Activated CD4-positive, alpha-beta T cell treated with anti-CD3 and anti-CD28 coated beads for 36 hours (primary cell): ENCODE measurements at regions not wholly inside any gene's neighbourhood (a gene's known extent, or its start where the extent isn't known, plus 50 kb on each side); places are given as distances from the start of the nearest gene placed in this dataset.
"Not testable (repeated sequence)": the region's sequence is repeated elsewhere in the genome, so short reads cannot be mapped to it uniquely, and the experiment has no call there.

Experiments
- ATAC-seq: fragments of 200-7000 bp; cut with Tn5 transposase; one replicate; pipeline ENCODE4 v1.10.0; 2021; ENCODE audit warnings: mild to moderate bottlenecking, moderate library complexity
- CTCF ChIA-PET: fragments of 350-600 bp; sonication (Branson Sonifier 250); formaldehyde crosslinking; loops from one replicate; lab custom pipeline; 2021; ENCODE audit warnings: antibody characterized with exemption; lab: Charles Lee
- POLR2A ChIA-PET: fragments of 350-600 bp; sonication (Branson Sonifier 250); formaldehyde crosslinking; loops from one replicate; lab custom pipeline; 2021; ENCODE audit warnings: antibody characterized with exemption, inconsistent platforms; lab: Charles Lee
- DNase-seq: peaks from one replicate; pipeline ENCODE4 v3.0.0-alpha.2; 2020
- H3K27ac Mint-ChIP-seq: one replicate; pipeline ENCODE4 v1.8.0; 2021; ENCODE audit warnings: mixed read lengths
- H3K27me3 Mint-ChIP-seq: one replicate; pipeline ENCODE4 v1.8.0; 2021; ENCODE audit warnings: mixed read lengths
- H3K36me3 Mint-ChIP-seq: one replicate; pipeline ENCODE4 v1.8.0; 2021; ENCODE audit warnings: low read depth, mixed read lengths
- H3K4me1 Mint-ChIP-seq: one replicate; pipeline ENCODE4 v1.8.0; 2021; ENCODE audit warnings: mixed read lengths
- H3K4me3 Mint-ChIP-seq: one replicate; pipeline ENCODE4 v1.8.0; 2021; ENCODE audit warnings: mild to moderate bottlenecking, moderate library complexity, mixed read lengths
- H3K9me3 Mint-ChIP-seq: one replicate; pipeline ENCODE4 v1.8.0; 2021; ENCODE audit warnings: low read depth, mixed read lengths
- intact Hi-C, 2 experiments: fragments of 100-400 bp; cut with DNase I in 1 of 2; cut with micrococcal nuclease in 1 of 2; formaldehyde crosslinking; loops; one replicate each; pipeline versions ENCODE4 v1.14.2 to v1.15.1; 2022 to 2024; cut with DNase I, micrococcal nuclease

DNA sequence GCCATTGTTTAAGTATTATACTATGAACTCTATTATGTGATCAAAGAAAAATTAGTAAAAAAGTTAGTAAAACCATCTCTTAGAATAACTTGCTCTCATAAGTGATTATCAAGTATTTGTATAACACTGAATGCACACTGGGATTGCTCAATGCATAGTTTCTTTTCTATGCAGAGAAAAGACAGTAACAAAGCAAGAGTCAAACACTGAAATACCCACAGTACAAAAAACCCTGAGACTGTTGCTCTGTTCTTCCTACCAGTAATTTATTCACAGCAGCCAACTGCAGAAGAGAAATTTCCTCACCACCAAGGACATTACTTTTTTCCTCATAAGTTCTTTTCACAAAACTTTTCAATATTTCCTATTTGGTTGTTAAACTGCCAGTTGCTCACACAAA lies 634.4 kb downstream of the DTWD2 start:
- DNase-seq = no peak
- H3K27ac Mint-ChIP-seq = no peak overlapping the region
- POLR2A ChIA-PET = no interaction called here
- no peaks in the 10 kb centered on the region for H3K4me1 Mint-ChIP-seq
- no peaks in the 10 kb centered on the region for H3K9me3 Mint-ChIP-seq
- no peak overlapping the region for H3K4me3 Mint-ChIP-seq
- CTCF ChIA-PET = no interaction called here
- ATAC-seq = no peak
- no peaks in the 10 kb centered on the region for H3K36me3 Mint-ChIP-seq
- intact Hi-C loops = no loop called here
- H3K27me3 Mint-ChIP-seq = no peaks in the 10 kb centered on the region

DNA sequence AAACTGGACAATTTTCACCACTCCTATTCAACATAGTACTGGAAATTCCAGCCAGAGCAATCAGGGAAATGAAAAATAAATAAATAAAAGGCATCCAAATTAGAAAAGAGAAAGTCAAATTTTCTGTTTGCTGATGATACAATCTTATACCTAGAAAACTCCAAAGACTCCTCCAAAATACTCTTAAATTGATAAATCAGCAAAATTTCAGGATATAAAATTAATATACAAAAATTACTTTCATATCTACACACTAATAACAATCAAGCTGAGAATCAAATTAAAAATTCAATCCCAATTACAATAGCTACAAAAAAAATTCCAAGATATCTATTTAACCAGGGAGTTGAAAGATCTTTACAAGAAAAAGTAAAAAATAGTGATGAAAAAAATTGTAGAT lies 651.9 kb downstream of the DTWD2 start:
- ATAC-seq = no peak

DNA sequence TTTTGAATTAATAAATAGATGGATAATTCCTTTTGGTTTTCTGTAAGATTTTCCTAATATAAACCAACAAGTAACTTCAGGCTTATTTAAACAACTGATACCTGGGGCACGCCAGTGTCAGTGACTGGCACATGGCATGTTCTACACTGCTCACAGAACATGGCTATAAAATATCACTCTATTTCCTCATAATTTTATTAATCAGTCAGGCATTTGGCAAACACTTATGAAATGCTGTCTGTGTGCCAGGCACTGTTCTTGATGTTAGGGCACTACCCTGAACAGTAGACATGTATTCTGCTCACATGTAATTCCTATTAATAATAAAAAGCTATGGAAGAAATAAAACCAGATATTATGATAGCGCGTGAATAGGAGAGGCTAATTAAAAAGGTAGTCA lies 661.0 kb downstream of the DTWD2 start:
- intact Hi-C loops = no loop called here
- no peak overlapping the region for H3K4me3 Mint-ChIP-seq

More for the DNA sequence above, 651.9 kb downstream of the DTWD2 start:
- Mint-ChIP-seq H3K36me3 (no peaks in the 10 kb centered on the region), H3K27ac (no peak overlapping the region), H3K4me3 (no peak overlapping the region), H3K9me3 (peaks cover 4% of the 10 kb centered on the region), H3K27me3 (no peaks in the 10 kb centered on the region), H3K4me1 (no peaks in the 10 kb centered on the region)
- intact Hi-C loops = no loop called here
- DNase-seq = no peak
- CTCF ChIA-PET = no interaction called here
- POLR2A ChIA-PET = no interaction called here

DNA sequence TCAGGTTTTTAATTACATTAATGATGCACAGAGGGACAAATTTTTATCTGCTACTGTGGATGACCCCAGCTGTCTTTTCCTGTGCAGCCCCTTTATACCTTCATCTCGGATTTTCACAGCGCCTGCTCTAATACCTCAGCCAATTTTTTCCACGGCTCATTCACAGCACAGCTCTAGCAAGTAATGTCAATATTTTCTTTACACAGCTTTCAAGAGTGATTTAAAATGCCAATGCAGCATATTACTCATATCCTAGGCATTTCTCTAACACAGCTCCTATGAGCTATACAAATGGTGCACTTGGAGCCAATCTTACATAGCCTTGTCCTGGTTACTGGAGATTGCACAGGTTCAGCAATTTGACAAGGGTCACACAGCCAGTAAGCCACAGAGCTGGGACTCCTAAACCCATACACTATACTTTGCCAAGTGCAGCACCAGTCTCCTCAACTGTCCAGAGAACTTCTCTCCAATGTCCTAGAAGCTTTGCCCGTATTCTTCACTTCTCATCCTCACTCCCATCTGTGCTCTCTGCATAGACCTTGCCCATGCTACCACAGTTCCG lies 661.8 kb downstream of the DTWD2 start:
- Mint-ChIP-seq H3K27ac (no peak overlapping the region), H3K9me3 (peaks cover 8% of the 10 kb centered on the region), H3K4me1 (no peaks in the 10 kb centered on the region), H3K27me3 (no peaks in the 10 kb centered on the region), H3K4me3 (no peak overlapping the region), H3K36me3 (no peaks in the 10 kb centered on the region)
- CTCF ChIA-PET = no interaction called here
- DNase-seq (no peak), ATAC-seq (no peak)
- POLR2A ChIA-PET = no interaction called here
- intact Hi-C loops = no loop called here

More for the DNA sequence above, 661.0 kb downstream of the DTWD2 start:
- POLR2A ChIA-PET = no interaction called here
- ATAC-seq (no peak), DNase-seq (no peak)
- Mint-ChIP-seq H3K36me3 (no peaks in the 10 kb centered on the region), H3K27ac (no peak overlapping the region), H3K9me3 (peaks cover 8% of the 10 kb centered on the region), H3K4me1 (no peaks in the 10 kb centered on the region), H3K27me3 (no peaks in the 10 kb centered on the region)
- CTCF ChIA-PET = interaction anchor here (0.7 kb wide), 1 partner anchor 16 kb away, joined by 3 read pairs; no protein-coding TSS in a partner anchor

DNA sequence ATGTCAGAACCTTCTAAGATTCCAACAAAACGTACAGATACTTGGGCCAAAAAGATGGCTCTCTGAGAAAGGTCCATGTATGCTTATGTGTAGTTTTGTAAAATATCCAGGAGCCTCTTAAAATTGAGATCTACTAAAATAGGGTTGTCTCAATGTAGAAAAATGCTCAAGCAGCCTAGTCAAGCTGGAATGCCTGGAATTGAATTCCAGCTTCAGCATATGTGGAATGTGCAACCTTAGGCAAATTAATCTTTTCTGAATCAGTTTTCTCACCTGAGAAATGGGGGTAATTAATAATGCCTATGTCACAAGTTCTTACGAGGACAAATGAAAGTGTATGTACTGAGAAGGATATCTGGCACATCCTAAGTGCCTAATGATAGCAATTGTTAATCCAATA lies 662.4 kb downstream of the DTWD2 start:
- no peak overlapping the region for H3K4me3 Mint-ChIP-seq
- intact Hi-C loops = no loop called here
- H3K27me3 Mint-ChIP-seq = no peaks in the 10 kb centered on the region
- DNase-seq = no peak
- ChIA-PET CTCF (no interaction called here), POLR2A (no interaction called here)
- peaks cover 8% of the 10 kb centered on the region for H3K9me3 Mint-ChIP-seq
- H3K36me3 Mint-ChIP-seq = no peaks in the 10 kb centered on the region
- H3K27ac Mint-ChIP-seq = no peak overlapping the region
- no peak for ATAC-seq
- no peaks in the 10 kb centered on the region for H3K4me1 Mint-ChIP-seq

DNA sequence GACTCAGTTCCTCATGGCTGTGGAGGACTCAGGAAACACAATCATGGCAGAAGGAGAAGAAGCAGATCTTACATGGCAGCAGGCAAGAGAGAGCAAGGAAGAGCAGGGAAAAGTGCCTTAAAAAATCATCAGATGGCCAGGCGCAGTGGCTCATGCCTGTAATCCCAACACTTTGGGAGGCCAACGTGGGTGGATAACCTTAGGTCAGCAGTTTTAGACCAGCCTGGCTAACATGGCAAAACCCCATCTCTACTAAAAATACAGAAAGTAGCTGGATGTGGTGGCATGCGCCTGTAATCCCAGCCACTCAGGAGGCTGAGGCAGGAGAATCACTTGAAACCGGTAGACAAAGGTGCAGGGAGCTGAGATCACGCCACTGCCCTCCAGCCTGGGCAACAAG lies 664.6 kb downstream of the DTWD2 start:
- H3K27me3 Mint-ChIP-seq, CTCF ChIA-PET, H3K4me1 Mint-ChIP-seq, H3K9me3 Mint-ChIP-seq, intact Hi-C loops, ATAC-seq, POLR2A ChIA-PET, H3K27ac Mint-ChIP-seq, H3K36me3 Mint-ChIP-seq, H3K4me3 Mint-ChIP-seq, DNase-seq: not testable (repeated sequence)

DNA sequence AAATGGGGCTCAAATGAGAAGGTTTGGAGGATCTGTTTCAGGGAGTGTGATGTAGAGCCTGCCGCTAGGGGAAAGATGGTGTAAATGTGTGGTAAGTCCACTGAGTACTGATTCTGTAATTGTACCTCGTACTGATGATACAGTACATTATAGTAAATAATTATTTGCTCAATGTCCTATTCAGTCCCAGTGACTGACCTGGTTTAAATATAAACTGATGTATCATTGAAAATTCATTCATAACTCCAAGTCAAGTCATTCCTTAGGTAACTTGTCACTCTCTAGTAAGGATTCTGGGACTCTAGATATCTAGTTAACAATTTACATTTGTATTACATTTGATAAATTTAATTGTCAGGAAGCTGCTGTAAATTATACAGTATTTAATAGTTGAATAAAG lies 667.3 kb downstream of the DTWD2 start:
- ChIA-PET CTCF (no interaction called here), POLR2A (no interaction called here)
- no peak for ATAC-seq
- no peaks in the 10 kb centered on the region for H3K27me3 Mint-ChIP-seq
- H3K4me3 Mint-ChIP-seq = no peak overlapping the region
- H3K27ac Mint-ChIP-seq = no peak overlapping the region
- intact Hi-C loops = no loop called here
- H3K4me1 Mint-ChIP-seq = no peaks in the 10 kb centered on the region
- H3K9me3 Mint-ChIP-seq = peaks cover 8% of the 10 kb centered on the region
- H3K36me3 Mint-ChIP-seq = no peaks in the 10 kb centered on the region
- DNase-seq = no peak

DNA sequence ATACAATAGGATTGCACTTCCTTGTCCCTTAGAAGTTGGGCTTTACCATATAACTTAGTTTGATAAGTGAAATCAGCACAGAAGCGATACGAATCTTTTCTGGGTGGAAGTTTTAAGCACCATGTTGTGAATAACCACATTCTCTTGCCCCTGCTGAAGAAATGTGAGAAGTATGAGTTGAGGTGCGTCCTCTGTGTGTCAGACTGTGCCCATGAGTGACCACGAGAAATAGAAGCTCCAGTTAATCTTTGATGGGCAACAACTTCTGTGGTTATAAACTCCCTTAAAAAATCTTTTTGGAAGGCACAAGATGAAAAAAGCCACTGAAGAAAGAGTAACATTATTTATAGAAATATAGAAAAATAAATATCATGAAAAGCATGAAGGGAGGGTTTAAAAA lies 668.2 kb downstream of the DTWD2 start:
- no peak overlapping the region for H3K27ac Mint-ChIP-seq
- no peaks in the 10 kb centered on the region for H3K4me1 Mint-ChIP-seq
- H3K36me3 Mint-ChIP-seq = no peaks in the 10 kb centered on the region
- no peak overlapping the region for H3K4me3 Mint-ChIP-seq
- ChIA-PET POLR2A (no interaction called here), CTCF (interaction anchor here (0.6 kb wide), 1 partner anchor 1883 kb away, joined by 3 read pairs; no protein-coding TSS in a partner anchor)
- DNase-seq = no peak
- no peak for ATAC-seq
- peaks cover 8% of the 10 kb centered on the region for H3K9me3 Mint-ChIP-seq
- intact Hi-C loops = no loop called here
- H3K27me3 Mint-ChIP-seq = no peaks in the 10 kb centered on the region

DNA sequence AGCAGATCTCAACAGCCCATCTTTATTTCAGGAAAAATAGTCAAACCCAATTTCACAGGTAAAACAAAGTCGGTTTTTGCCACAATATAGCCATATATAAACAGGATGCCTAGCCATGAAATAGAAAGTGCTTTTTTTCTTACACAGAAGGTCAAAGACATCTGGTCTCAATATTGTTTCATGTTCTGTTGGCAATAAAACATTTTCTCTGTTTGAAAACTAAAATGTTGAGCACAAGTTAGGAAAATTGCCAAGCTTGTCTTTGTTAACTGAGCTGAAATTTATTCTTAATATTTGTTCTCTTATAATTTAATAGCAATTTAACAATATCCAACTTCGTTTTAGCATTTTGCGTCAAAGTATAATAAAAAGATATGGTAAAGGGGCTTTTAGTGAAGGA lies 673.4 kb downstream of the DTWD2 start:
- CTCF ChIA-PET = interaction anchor here (0.7 kb wide), 1 partner anchor 221 kb away, joined by 3 read pairs; no protein-coding TSS in a partner anchor
- intact Hi-C loops = no loop called here

DNA sequence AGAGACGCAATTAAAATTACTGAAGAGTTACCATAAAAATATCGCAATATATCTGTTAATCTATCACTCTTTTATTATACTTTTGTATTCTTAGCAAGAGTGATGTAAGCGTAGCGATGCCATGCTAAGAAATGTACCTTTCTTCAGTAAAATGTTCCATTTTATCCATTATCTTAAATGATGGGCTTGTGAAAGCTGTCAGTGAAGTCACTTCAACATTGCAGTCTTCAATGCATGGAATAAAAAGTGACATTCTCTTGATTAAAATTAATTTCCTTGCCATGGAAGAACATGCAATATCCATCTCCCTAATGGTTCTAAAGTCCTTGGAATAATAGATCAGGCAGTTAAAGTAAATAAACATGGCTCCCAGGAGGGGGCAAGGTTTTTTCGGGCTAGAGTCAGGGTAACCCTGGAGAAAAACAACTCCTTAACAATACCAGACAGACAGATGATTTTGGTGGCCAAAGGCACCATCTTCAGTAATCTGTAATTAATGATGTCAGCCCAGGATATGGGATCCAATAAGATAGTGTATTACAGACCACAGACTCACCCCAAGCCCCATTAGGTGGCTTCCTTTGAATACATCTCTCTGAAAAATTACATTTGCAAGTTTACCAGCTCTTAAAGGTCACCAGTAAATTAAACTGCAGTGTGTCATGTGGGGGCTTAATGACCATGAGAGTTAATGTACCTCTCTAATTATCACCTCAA lies 677.1 kb downstream of the DTWD2 start:
- ChIA-PET POLR2A (no interaction called here), CTCF (interaction anchor here (1.0 kb wide), 1 partner anchor 17 kb away, joined by 3 read pairs; no protein-coding TSS in a partner anchor)
- intact Hi-C loops = no loop called here
- H3K36me3 Mint-ChIP-seq = no peaks in the 10 kb centered on the region
- DNase-seq (no peak), ATAC-seq (no peak)
- H3K9me3 Mint-ChIP-seq = no peaks in the 10 kb centered on the region
- no peaks in the 10 kb centered on the region for H3K27me3 Mint-ChIP-seq
- no peak overlapping the region for H3K27ac Mint-ChIP-seq
- H3K4me1 Mint-ChIP-seq = no peaks in the 10 kb centered on the region
- H3K4me3 Mint-ChIP-seq = no peak overlapping the region

More for the DNA sequence above, 673.4 kb downstream of the DTWD2 start:
- no peaks in the 10 kb centered on the region for H3K36me3 Mint-ChIP-seq
- POLR2A ChIA-PET = no interaction called here
- no peak overlapping the region for H3K27ac Mint-ChIP-seq
- H3K4me1 Mint-ChIP-seq = no peaks in the 10 kb centered on the region
- no peaks in the 10 kb centered on the region for H3K9me3 Mint-ChIP-seq
- ATAC-seq = no peak
- no peak for DNase-seq
- no peaks in the 10 kb centered on the region for H3K27me3 Mint-ChIP-seq
- no peak overlapping the region for H3K4me3 Mint-ChIP-seq

DNA sequence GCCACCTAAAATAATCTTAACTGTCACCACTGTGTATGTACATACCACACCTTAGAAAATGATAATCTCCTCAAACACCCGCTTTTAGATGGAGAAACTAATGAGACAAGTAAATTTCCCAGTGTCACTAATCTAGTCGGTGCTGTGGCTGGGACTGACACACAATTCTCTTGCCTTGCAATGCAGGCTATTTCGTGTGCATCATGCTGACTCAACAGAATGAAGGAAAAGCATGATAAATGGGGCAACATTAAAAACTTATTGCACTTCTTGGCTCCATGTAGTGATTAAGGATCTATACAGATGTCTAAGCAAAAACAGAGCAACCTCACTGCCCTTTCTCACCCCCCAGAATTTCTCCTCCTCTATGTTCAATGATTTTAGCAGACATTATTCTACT lies 677.9 kb downstream of the DTWD2 start:
- intact Hi-C loops = no loop called here
- POLR2A ChIA-PET = no interaction called here
- ATAC-seq = no peak
- Mint-ChIP-seq H3K4me3 (no peak overlapping the region), H3K4me1 (no peaks in the 10 kb centered on the region), H3K27ac (no peak overlapping the region), H3K9me3 (no peaks in the 10 kb centered on the region), H3K27me3 (no peaks in the 10 kb centered on the region), H3K36me3 (no peaks in the 10 kb centered on the region)
- CTCF ChIA-PET = no interaction called here
- DNase-seq = no peak

DNA sequence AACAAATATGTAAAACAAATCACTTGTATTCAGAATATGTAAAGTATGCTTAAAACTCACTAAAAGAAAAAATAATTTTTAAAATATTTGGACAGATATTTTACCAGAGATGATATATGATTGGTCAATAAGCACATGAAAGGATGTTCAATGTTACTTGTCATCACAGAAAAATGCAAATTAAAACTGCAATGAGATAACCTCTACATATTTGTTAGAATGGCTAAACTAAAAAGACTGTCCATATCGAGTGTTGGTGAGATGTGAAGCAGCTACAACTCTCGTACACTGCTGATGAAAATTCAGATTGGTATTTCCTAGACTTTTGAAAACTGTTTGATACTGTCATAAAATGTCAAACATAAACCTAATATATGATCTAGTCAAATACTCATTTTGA lies 685.1 kb downstream of the DTWD2 start:
- ATAC-seq (no peak), DNase-seq (no peak)
- Mint-ChIP-seq H3K36me3 (no peaks in the 10 kb centered on the region), H3K9me3 (no peaks in the 10 kb centered on the region), H3K4me3 (no peak overlapping the region), H3K27me3 (no peaks in the 10 kb centered on the region), H3K27ac (no peak overlapping the region), H3K4me1 (no peaks in the 10 kb centered on the region)
- intact Hi-C loops = no loop called here
- ChIA-PET POLR2A (no interaction called here), CTCF (no interaction called here)
